Neural cell (in vitro differentiated cells): ENCODE measurements at regions not wholly inside any gene's neighbourhood (a gene's known extent, or its start where the extent isn't known, plus 50 kb on each side); places are given as distances from the start of the nearest gene placed in this dataset.

ENCODE experiments used
- CTCF ChIP-seq: fragments of 450-650 bp; IDR thresholded peaks from 2 replicates; pipeline ENCODE4 v1.5.1; 2014; ENCODE audit warnings: antibody characterized with exemption, mild to moderate bottlenecking, moderate library complexity; ENCODE audit not compliant: poor library complexity, severe bottlenecking
- EZH2 ChIP-seq: fragments of 200-600, 300-800 bp; shearing (Covaris generic), sonication (generic); IDR thresholded peaks from 2 replicates; pipeline ENCODE4 v1.6.1; 2014; ENCODE audit warnings: antibody characterized with exemption, low read length, borderline replicate concordance, mild to moderate bottlenecking; ENCODE audit not compliant: insufficient read depth, poor library complexity, severe bottlenecking
- MXI1 ChIP-seq: fragments of 450-650 bp; conservative IDR thresholded peaks from 2 replicates; pipeline ENCODE4 v1.6.1; 2014; ENCODE audit warnings: antibody characterized with exemption, mild to moderate bottlenecking; ENCODE audit not compliant: poor library complexity, severe bottlenecking
- POLR2AphosphoS5 ChIP-seq: IDR thresholded peaks from 2 replicates; pipeline ENCODE4 v1.6.1; 2012
- REST ChIP-seq: IDR thresholded peaks from 2 replicates; pipeline ENCODE4 v1.6.1; 2012; ENCODE audit warnings: borderline replicate concordance

- TF ChIP-seq MXI1, result no peak
- no peak for TF ChIP-seq EZH2
- TF ChIP-seq POLR2AphosphoS5, result no peak
- no peak for TF ChIP-seq CTCF
- no peak for TF ChIP-seq REST
Measured at GRCh38 chr18:73826098-73826497, 321.5 kb downstream of the FBXO15 start.
